WTC11 (cell line): ENCODE measurements at regions not wholly inside any gene's neighbourhood (a gene's known extent, or its start where the extent isn't known, plus 50 kb on each side); places are given as distances from the start of the nearest gene placed in this dataset.

Experiments used
- ATAC-seq: fragments of 200-7000 bp; cut with Tn5 transposase; 2 replicates; pipeline ENCODE4 v1.10.0; 2021; ENCODE audit warnings: mild to moderate bottlenecking, moderate library complexity
- CTCF ChIA-PET: fragments of 300-600 bp; sonication (Branson Sonifier 250); formaldehyde crosslinking; loops from one replicate; lab custom pipeline; 2021; ENCODE audit warnings: antibody characterized with exemption; lab: Charles Lee
- POLR2A ChIA-PET: fragments of 350-600 bp; sonication (Branson Sonifier 250); formaldehyde crosslinking; loops from one replicate; lab custom pipeline; 2021; ENCODE audit warnings: antibody characterized with exemption; lab: Charles Lee
- DNase-seq: peaks from one replicate; pipeline ENCODE4 v3.0.0; 2021; ENCODE audit warnings: low spot score
- H3K27ac Mint-ChIP-seq: 2 replicates; pipeline ENCODE4 v1.8.0; 2021; ENCODE audit warnings: mixed read lengths
- H3K27me3 Mint-ChIP-seq: 2 replicates; pipeline ENCODE4 v1.8.0; 2021; ENCODE audit warnings: low read depth, mild to moderate bottlenecking, moderate library complexity, mixed read lengths
- H3K36me3 Mint-ChIP-seq: 2 replicates; pipeline ENCODE4 v1.8.0; 2021; ENCODE audit warnings: mixed read lengths
- H3K4me1 Mint-ChIP-seq: 2 replicates; pipeline ENCODE4 v1.8.0; 2022; ENCODE audit warnings: mixed read lengths
- H3K4me3 Mint-ChIP-seq: 2 replicates; pipeline ENCODE4 v1.8.0; 2021; ENCODE audit warnings: mild to moderate bottlenecking, moderate library complexity, mixed read lengths
- H3K9me3 Mint-ChIP-seq: 2 replicates; pipeline ENCODE4 v1.8.0; 2021; ENCODE audit warnings: mixed read lengths
- AR ChIP-seq: fragments of 250-450 bp; sonication (Bioruptor Pico); IDR thresholded peaks from 2 replicates; pipeline ENCODE4 v1.9.0; 2021; ENCODE audit warnings: mild to moderate bottlenecking
- ARID4B ChIP-seq: sonication (generic); formaldehyde crosslinking; IDR thresholded peaks from 2 replicates; pipeline ENCODE4 v1.8.0; 2023; ENCODE audit warnings: missing genetic modification reagents, mild to moderate bottlenecking, borderline replicate concordance
- E2F5 ChIP-seq: sonication (generic); formaldehyde crosslinking; IDR thresholded peaks from 2 replicates; pipeline ENCODE4 v1.8.1; 2022; ENCODE audit warnings: mild to moderate bottlenecking, moderate library complexity, missing genetic modification reagents
- FOXJ3 ChIP-seq: sonication (generic); formaldehyde crosslinking; IDR thresholded peaks from 2 replicates; pipeline ENCODE4 v1.9.0; 2021; ENCODE audit warnings: missing genetic modification reagents, mild to moderate bottlenecking, borderline replicate concordance
- FOXK1 ChIP-seq: sonication (generic); formaldehyde crosslinking; IDR thresholded peaks from 2 replicates; pipeline ENCODE4 v1.8.0; 2022; ENCODE audit warnings: mild to moderate bottlenecking, moderate library complexity, missing genetic modification reagents
- FOXP1 ChIP-seq: sonication (generic); formaldehyde crosslinking; IDR thresholded peaks from 2 replicates; pipeline ENCODE4 v1.8.0; 2022; ENCODE audit warnings: missing genetic modification reagents, mild to moderate bottlenecking, moderate library complexity, borderline replicate concordance
- GABPB1 ChIP-seq: sonication (generic); formaldehyde crosslinking; IDR thresholded peaks from 2 replicates; pipeline ENCODE4 v1.8.1; 2023; ENCODE audit warnings: mild to moderate bottlenecking, missing genetic modification reagents
- HMGXB4 ChIP-seq: sonication (generic); formaldehyde crosslinking; IDR thresholded peaks from 2 replicates; pipeline ENCODE4 v1.8.1; 2023; ENCODE audit warnings: mild to moderate bottlenecking, moderate library complexity, missing genetic modification reagents
- JAZF1 ChIP-seq: fragments of 250-450 bp; sonication (Bioruptor Pico); IDR thresholded peaks from 2 replicates; pipeline ENCODE4 v1.9.0; 2021; ENCODE audit warnings: moderate library complexity, mild to moderate bottlenecking, inconsistent platforms
- MYBL2 ChIP-seq: sonication (generic); formaldehyde crosslinking; IDR thresholded peaks from 2 replicates; pipeline ENCODE4 v1.8.1; 2023; ENCODE audit warnings: mild to moderate bottlenecking, moderate library complexity, missing genetic modification reagents
- PREB ChIP-seq: sonication (generic); formaldehyde crosslinking; IDR thresholded peaks from 2 replicates; pipeline ENCODE4 v1.8.1; 2022; ENCODE audit warnings: mild to moderate bottlenecking, missing genetic modification reagents, moderate library complexity, borderline replicate concordance
- RELA ChIP-seq: sonication (generic); formaldehyde crosslinking; IDR thresholded peaks from 2 replicates; pipeline ENCODE4 v1.8.1; 2022; ENCODE audit warnings: missing genetic modification reagents, mild to moderate bottlenecking, borderline replicate concordance
- SOX15 ChIP-seq: fragments of 250-450 bp; sonication (Bioruptor Pico); IDR thresholded peaks from 2 replicates; pipeline ENCODE4 v1.9.0; 2021; ENCODE audit warnings: mild to moderate bottlenecking
- SP1 ChIP-seq: sonication (generic); formaldehyde crosslinking; conservative IDR thresholded peaks from 2 replicates; pipeline ENCODE4 v1.8.1; 2022; ENCODE audit warnings: missing genetic modification reagents
- TEAD1 ChIP-seq: sonication (generic); formaldehyde crosslinking; IDR thresholded peaks from 2 replicates; pipeline ENCODE4 v1.8.0; 2022; ENCODE audit warnings: mild to moderate bottlenecking, missing genetic modification reagents
- USF2 ChIP-seq: sonication (generic); formaldehyde crosslinking; IDR thresholded peaks from 2 replicates; pipeline ENCODE4 v1.8.1; 2023; ENCODE audit warnings: mild to moderate bottlenecking, missing genetic modification reagents, moderate library complexity
- ZNF121 ChIP-seq: sonication (generic); formaldehyde crosslinking; IDR thresholded peaks from 2 replicates; pipeline ENCODE4 v1.8.0; 2023; ENCODE audit warnings: missing genetic modification reagents
- ZNF317 ChIP-seq: sonication (generic); formaldehyde crosslinking; IDR thresholded peaks from 2 replicates; pipeline ENCODE4 v1.8.1; 2023; ENCODE audit warnings: low read depth, mild to moderate bottlenecking, moderate library complexity, missing genetic modification reagents, borderline replicate concordance
- ZNF423 ChIP-seq: fragments of 250-450 bp; sonication (Bioruptor Pico); IDR thresholded peaks from 2 replicates; pipeline ENCODE4 v2.1.2; 2022; ENCODE audit warnings: mild to moderate bottlenecking, moderate library complexity
- ZNF512 ChIP-seq: sonication (generic); formaldehyde crosslinking; IDR thresholded peaks from 2 replicates; pipeline ENCODE4 v1.8.1; 2022; ENCODE audit warnings: missing genetic modification reagents, borderline replicate concordance

GRCh38 chr11:70829134-70829885 lies 423.1 kb downstream of the SHANK2 start:
- Mint-ChIP-seq H3K36me3 (no peaks in the 10 kb centered on the region), H3K27ac (no peak overlapping the region), H3K4me3 (no peak overlapping the region), H3K9me3 (no peaks in the 10 kb centered on the region), H3K27me3 (no peaks in the 10 kb centered on the region), H3K4me1 (peaks cover 43% of the 10 kb centered on the region)
- ATAC-seq = no peak
- ChIA-PET CTCF (no interaction called here), POLR2A (no interaction called here)
- DNase-seq = no peak
- TF ChIP-seq E2F5 (CRISPR knock-in tag) = no peak
- TF ChIP-seq SOX15 (CRISPR knock-in tag) = no peak
- no peak for TF ChIP-seq FOXK1 (CRISPR knock-in tag)
- no peak for TF ChIP-seq GABPB1 (CRISPR knock-in tag)
- TF ChIP-seq PREB (CRISPR knock-in tag) = no peak
- TF ChIP-seq RELA = no peak
- no peak for TF ChIP-seq FOXP1 (CRISPR knock-in tag)
- no peak for TF ChIP-seq MYBL2 (CRISPR knock-in tag)
- TF ChIP-seq SP1 (CRISPR knock-in tag) = no peak
- TF ChIP-seq USF2 = no peak
- no peak for TF ChIP-seq ZNF512 (CRISPR knock-in tag)
- no peak for TF ChIP-seq ZNF121 (CRISPR knock-in tag)
- TF ChIP-seq ARID4B (CRISPR knock-in tag) = no peak
- no peak for TF ChIP-seq JAZF1 (CRISPR knock-in tag)

GRCh38 chr11:70829886-70830272 lies 422.5 kb downstream of the SHANK2 start:
- H3K36me3 Mint-ChIP-seq = no peaks in the 10 kb centered on the region
- ATAC-seq (no peak), DNase-seq (no peak)
- H3K9me3 Mint-ChIP-seq = no peaks in the 10 kb centered on the region
- POLR2A ChIA-PET = no interaction called here
- CTCF ChIA-PET = interaction anchor here (1.0 kb wide), 2 partner anchors 15 to 276 kb away, joined by 3 to 4 read pairs; no protein-coding TSS in a partner anchor
- peaks cover 43% of the 10 kb centered on the region for H3K4me1 Mint-ChIP-seq
- no peak overlapping the region for H3K4me3 Mint-ChIP-seq
- no peak overlapping the region for H3K27ac Mint-ChIP-seq
- H3K27me3 Mint-ChIP-seq = no peaks in the 10 kb centered on the region
- no peak for TF ChIP-seq ZNF317 (CRISPR knock-in tag)
- TF ChIP-seq SP1 (CRISPR knock-in tag) = no peak
- no peak for TF ChIP-seq FOXJ3 (CRISPR knock-in tag)
- no peak for TF ChIP-seq AR
- no peak for TF ChIP-seq RELA
- no peak for TF ChIP-seq ZNF423
- no peak for TF ChIP-seq HMGXB4
- TF ChIP-seq TEAD1 (CRISPR knock-in tag) = no peak
